ENCODE measurements at regions not wholly inside any gene's neighbourhood (a gene's known extent, or its start where the extent isn't known, plus 50 kb on each side); places are given as distances from the start of the nearest gene placed in this dataset.

DNA sequence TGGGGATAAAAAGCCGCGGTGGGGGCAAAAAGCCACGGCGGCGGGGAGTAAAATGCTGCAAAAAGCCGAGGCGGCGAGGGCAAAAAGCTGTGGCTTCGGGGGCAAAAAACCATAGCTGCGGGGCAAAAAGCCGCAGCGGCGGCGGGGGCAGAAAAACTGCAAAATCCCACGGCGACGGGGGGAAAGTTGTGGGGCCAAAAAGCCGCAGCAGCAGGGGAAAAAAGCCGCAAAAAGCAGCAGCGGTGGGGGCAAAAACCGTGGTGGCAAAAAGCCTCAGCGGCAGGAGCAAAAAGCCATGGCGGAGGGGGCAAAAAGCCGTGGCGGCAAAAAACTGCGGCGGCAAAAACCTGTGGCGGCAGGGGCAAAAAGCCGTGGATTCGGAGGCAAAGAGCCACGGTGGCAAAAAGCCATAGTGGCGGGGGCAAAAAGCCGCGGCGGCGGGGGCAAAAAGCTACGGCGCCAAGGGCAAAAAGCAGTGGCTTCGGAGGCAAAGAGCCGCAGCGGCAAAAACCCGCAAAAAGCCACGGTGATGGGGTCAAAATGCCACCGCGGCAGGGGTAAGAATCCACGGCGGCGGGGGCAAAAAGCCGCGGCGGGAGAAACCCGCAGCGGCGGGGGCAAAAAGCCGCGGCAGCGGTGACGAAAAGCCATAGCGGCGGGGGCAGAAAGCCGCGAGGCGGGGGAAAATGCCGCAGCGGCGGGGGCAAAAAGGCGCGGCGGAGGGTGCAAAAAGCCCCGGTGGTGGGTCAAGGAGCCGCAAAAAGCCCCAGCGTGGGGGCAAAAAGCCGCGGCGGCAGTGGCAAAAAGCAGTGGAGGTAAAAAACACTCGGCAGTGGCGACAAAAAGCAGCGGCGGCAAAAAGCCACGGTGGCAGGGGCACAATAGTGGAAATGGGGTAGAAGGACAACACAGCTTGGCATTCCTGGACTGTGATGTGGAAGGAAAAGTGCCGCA, 192.8 kb downstream of the SHCBP1 start:
- Histone ChIP-seq H3F3A (ENCODE audit: control insufficient read depth, insufficient read depth) (no peaks in the 10 kb centered on the region), H3K27me3 (ENCODE audit: control insufficient read depth, low read length) (no peaks in the 10 kb centered on the region), H3K27ac (ENCODE audit: low read depth, low read length) (no peak overlapping the region), H4K20me1 (ENCODE audit: control insufficient read depth, insufficient read depth, low read depth, low read length) (no peaks in the 10 kb centered on the region), H3K4me2 (ENCODE audit: low read length) (no peak overlapping the region), H3K79me2 (ENCODE audit: control insufficient read depth, low read length) (no peaks in the 10 kb centered on the region), H3K4me3 (ENCODE audit: low read length) (no peak overlapping the region), H3K4me1 (ENCODE audit: control insufficient read depth, low read length) (no peaks in the 10 kb centered on the region), H3K36me3 (ENCODE audit: control insufficient read depth, low read length) (no peaks in the 10 kb centered on the region), H3K9me3 (ENCODE audit: control insufficient read depth, insufficient read depth, low read length) (0 out of 2 replicates have a peak, but pooled peaks cover 3% of the 10 kb centered on the region), H3K9me2 (replicated peaks; ENCODE audit: control insufficient read depth, low read length) (no peaks in the 10 kb centered on the region)
- TF ChIP-seq, protein P1, sequence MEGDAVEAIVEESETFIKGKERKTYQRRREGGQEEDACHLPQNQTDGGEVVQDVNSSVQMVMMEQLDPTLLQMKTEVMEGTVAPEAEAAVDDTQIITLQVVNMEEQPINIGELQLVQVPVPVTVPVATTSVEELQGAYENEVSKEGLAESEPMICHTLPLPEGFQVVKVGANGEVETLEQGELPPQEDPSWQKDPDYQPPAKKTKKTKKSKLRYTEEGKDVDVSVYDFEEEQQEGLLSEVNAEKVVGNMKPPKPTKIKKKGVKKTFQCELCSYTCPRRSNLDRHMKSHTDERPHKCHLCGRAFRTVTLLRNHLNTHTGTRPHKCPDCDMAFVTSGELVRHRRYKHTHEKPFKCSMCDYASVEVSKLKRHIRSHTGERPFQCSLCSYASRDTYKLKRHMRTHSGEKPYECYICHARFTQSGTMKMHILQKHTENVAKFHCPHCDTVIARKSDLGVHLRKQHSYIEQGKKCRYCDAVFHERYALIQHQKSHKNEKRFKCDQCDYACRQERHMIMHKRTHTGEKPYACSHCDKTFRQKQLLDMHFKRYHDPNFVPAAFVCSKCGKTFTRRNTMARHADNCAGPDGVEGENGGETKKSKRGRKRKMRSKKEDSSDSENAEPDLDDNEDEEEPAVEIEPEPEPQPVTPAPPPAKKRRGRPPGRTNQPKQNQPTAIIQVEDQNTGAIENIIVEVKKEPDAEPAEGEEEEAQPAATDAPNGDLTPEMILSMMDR (IDR thresholded peaks at IDR 0.05; ENCODE audit: low read depth, low read length, poor library complexity, severe bottlenecking): no peak
- no peak for TF ChIP-seq EZH2phosphoT487 (IDR thresholded peaks at IDR 0.05; ENCODE audit: borderline replicate concordance, low read length)

DNA sequence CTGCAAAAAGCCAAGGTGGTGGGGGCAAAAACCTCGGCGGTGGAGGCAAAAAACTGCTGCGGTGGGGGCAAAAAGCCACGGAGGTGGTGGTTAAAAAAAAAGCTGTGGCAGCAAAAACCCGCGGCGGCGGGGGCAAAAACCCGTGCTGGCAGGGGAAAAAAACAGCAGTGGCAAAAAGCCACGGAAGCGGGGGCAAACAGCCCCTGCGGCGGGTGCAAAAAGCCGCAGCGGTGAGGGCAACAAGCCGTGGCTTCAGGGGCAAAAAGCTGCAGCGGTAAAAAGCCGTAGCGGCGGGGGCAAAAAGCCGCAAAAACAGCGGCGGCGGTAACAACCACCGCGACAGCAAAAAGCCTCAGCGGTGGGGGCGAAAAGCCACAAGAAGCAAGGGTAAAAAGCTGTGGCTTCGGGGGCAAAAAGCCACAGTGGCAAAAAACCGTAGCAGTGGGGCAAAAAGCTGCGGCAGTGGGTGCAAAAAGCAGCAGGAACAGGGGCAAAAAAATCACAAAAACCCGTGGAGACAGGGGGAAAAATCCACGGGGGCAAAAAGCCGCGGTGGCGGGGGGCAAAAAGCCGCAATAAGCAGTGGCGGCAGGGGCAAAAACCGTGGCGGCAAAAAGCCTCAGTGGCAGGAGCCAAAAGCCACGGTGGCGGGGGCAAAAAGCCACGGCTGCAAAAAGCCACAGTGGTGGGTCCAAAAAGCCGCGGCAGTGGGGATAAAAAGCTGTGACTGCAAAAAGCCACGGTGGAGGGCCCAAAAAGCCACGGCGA, 193.7 kb downstream of the SHCBP1 start:
- H3K9me2 ChIP-seq (replicated peaks; ENCODE audit: control insufficient read depth, low read length): no peaks in the 10 kb centered on the region
- no peaks in the 10 kb centered on the region for H3F3A ChIP-seq (ENCODE audit: control insufficient read depth, insufficient read depth)
- H4K20me1 ChIP-seq (ENCODE audit: control insufficient read depth, insufficient read depth, low read depth, low read length): no peaks in the 10 kb centered on the region
- H3K4me3 ChIP-seq (ENCODE audit: low read length): no peak overlapping the region
- no peaks in the 10 kb centered on the region for H3K36me3 ChIP-seq (ENCODE audit: control insufficient read depth, low read length)
- no peak overlapping the region for H3K4me2 ChIP-seq (ENCODE audit: low read length)
- no peaks in the 10 kb centered on the region for H3K27me3 ChIP-seq (ENCODE audit: control insufficient read depth, low read length)
- H3K27ac ChIP-seq (ENCODE audit: low read depth, low read length): no peak overlapping the region
- TF ChIP-seq EZH2phosphoT487 (IDR thresholded peaks at IDR 0.05; ENCODE audit: borderline replicate concordance, low read length): no peak
- H3K79me2 ChIP-seq (ENCODE audit: control insufficient read depth, low read length): no peaks in the 10 kb centered on the region
- 0 out of 2 replicates have a peak, but pooled peaks cover 3% of the 10 kb centered on the region for H3K9me3 ChIP-seq (ENCODE audit: control insufficient read depth, insufficient read depth, low read length)
- H3K4me1 ChIP-seq (ENCODE audit: control insufficient read depth, low read length): no peaks in the 10 kb centered on the region

GRCh38 chr16:46426336-46426735, 194.8 kb downstream of the SHCBP1 start:
- no peaks in the 10 kb centered on the region for H4K20me1 ChIP-seq (ENCODE audit: control insufficient read depth, insufficient read depth, low read depth, low read length)
- H3K4me1 ChIP-seq (ENCODE audit: control insufficient read depth, low read length): no peaks in the 10 kb centered on the region
- H3K4me3 ChIP-seq (ENCODE audit: low read length): no peak overlapping the region
- no peaks in the 10 kb centered on the region for H3K27me3 ChIP-seq (ENCODE audit: control insufficient read depth, low read length)
- no peaks in the 10 kb centered on the region for H3K9me2 ChIP-seq (replicated peaks; ENCODE audit: control insufficient read depth, low read length)
- H3K79me2 ChIP-seq (ENCODE audit: control insufficient read depth, low read length): no peaks in the 10 kb centered on the region
- no peak overlapping the region for H3K27ac ChIP-seq (ENCODE audit: low read depth, low read length)
- H3K4me2 ChIP-seq (ENCODE audit: low read length): no peak overlapping the region
- no peaks in the 10 kb centered on the region for H3F3A ChIP-seq (ENCODE audit: control insufficient read depth, insufficient read depth)
- TF ChIP-seq EZH2phosphoT487 (IDR thresholded peaks at IDR 0.05; ENCODE audit: borderline replicate concordance, low read length): no peak
- TF ChIP-seq, protein P1 (IDR thresholded peaks at IDR 0.05; ENCODE audit: low read depth, low read length, poor library complexity, severe bottlenecking): no peak
- no peaks in the 10 kb centered on the region for H3K36me3 ChIP-seq (ENCODE audit: control insufficient read depth, low read length)
- H3K9me3 ChIP-seq (ENCODE audit: control insufficient read depth, insufficient read depth, low read length): peaks cover 6% of the 10 kb centered on the region; the same call in 1 of the 2 replicates
